IPS-15b (cell line): ENCODE measurements at regions not wholly inside any gene's neighbourhood (a gene's known extent, or its start where the extent isn't known, plus 50 kb on each side); places are given as distances from the start of the nearest gene placed in this dataset.
"Not testable (repeated sequence)": the region's sequence is repeated elsewhere in the genome, so short reads cannot be mapped to it uniquely, and the experiment has no call there.

Source experiments
- H3K27me3 ChIP-seq: one replicate; pipeline ENCODE4 v1.6.1; 2013; ENCODE audit warnings: low read length; ENCODE audit not compliant: control insufficient read depth, insufficient read depth
- H3K36me3 ChIP-seq: one replicate; pipeline ENCODE4 v1.6.1; 2013; ENCODE audit warnings: low read length; ENCODE audit not compliant: control insufficient read depth, insufficient read depth
- H3K4me1 ChIP-seq: one replicate; pipeline ENCODE4 v1.6.1; 2013; ENCODE audit warnings: mild to moderate bottlenecking, low read length; ENCODE audit not compliant: control insufficient read depth, insufficient read depth
- H3K4me3 ChIP-seq: one replicate; pipeline ENCODE4 v1.5.1; 2013; ENCODE audit warnings: low read depth, low read length
- H3K9ac ChIP-seq: one replicate; pipeline ENCODE4 v1.6.1; 2013; ENCODE audit warnings: low read depth, mild to moderate bottlenecking, low read length
- H3K9me3 ChIP-seq: one replicate; pipeline ENCODE4 v1.6.1; 2013; ENCODE audit warnings: mild to moderate bottlenecking, low read length; ENCODE audit not compliant: control insufficient read depth, insufficient read depth

- H3K4me3 ChIP-seq, result no peak overlapping the region
- no peak overlapping the region for H3K9ac ChIP-seq
- no peaks in the 10 kb centered on the region for H3K4me1 ChIP-seq
- no peaks in the 10 kb centered on the region for H3K27me3 ChIP-seq
- H3K9me3 ChIP-seq, result no peaks in the 10 kb centered on the region
- no peaks in the 10 kb centered on the region for H3K36me3 ChIP-seq
Measured at GRCh38 chr18:47644896-47645295, 285.6 kb downstream of the SMAD2 start.

GRCh38 chr18:47637551-47637950 lies 292.9 kb downstream of the SMAD2 start:
- not testable (repeated sequence) for H3K9ac ChIP-seq, H3K4me3 ChIP-seq, H3K27me3 ChIP-seq, H3K4me1 ChIP-seq, H3K9me3 ChIP-seq, H3K36me3 ChIP-seq

- Histone ChIP-seq H3K4me3 (no peak overlapping the region), H3K27me3 (no peaks in the 10 kb centered on the region), H3K9ac (no peak overlapping the region), H3K36me3 (no peaks in the 10 kb centered on the region), H3K9me3 (no peaks in the 10 kb centered on the region), H3K4me1 (no peaks in the 10 kb centered on the region)
Measured at GRCh38 chr18:47635416-47635815, 295.0 kb downstream of the SMAD2 start.

GRCh38 chr18:47632970-47633635 lies 297.4 kb downstream of the SMAD2 start:
- Histone ChIP-seq H3K9me3 (no peaks in the 10 kb centered on the region), H3K9ac (no peak overlapping the region), H3K27me3 (no peaks in the 10 kb centered on the region), H3K36me3 (no peaks in the 10 kb centered on the region), H3K4me1 (no peaks in the 10 kb centered on the region), H3K4me3 (no peak overlapping the region)

- Histone ChIP-seq H3K36me3 (no peaks in the 10 kb centered on the region), H3K9ac (no peak overlapping the region), H3K4me1 (no peaks in the 10 kb centered on the region), H3K27me3 (no peaks in the 10 kb centered on the region), H3K4me3 (no peak overlapping the region), H3K9me3 (no peaks in the 10 kb centered on the region)
Measured at GRCh38 chr18:47628893-47629292, 301.6 kb downstream of the SMAD2 start.

- H3K36me3 ChIP-seq, result no peaks in the 10 kb centered on the region
- no peaks in the 10 kb centered on the region for H3K4me1 ChIP-seq
- H3K9ac ChIP-seq, result no peak overlapping the region
- no peaks in the 10 kb centered on the region for H3K9me3 ChIP-seq
- no peak overlapping the region for H3K4me3 ChIP-seq
- no peaks in the 10 kb centered on the region for H3K27me3 ChIP-seq
Measured at GRCh38 chr18:47628240-47628781, 302.1 kb downstream of the SMAD2 start.

GRCh38 chr18:47627030-47627429 lies 303.4 kb downstream of the SMAD2 start:
- Histone ChIP-seq H3K9me3 (no peaks in the 10 kb centered on the region), H3K27me3 (no peaks in the 10 kb centered on the region), H3K9ac (no peak overlapping the region)

GRCh38 chr18:47619771-47620448 lies 310.5 kb downstream of the SMAD2 start:
- no peak overlapping the region for H3K9ac ChIP-seq
- no peak overlapping the region for H3K4me3 ChIP-seq
- H3K27me3 ChIP-seq, result no peaks in the 10 kb centered on the region
- no peaks in the 10 kb centered on the region for H3K36me3 ChIP-seq
- no peaks in the 10 kb centered on the region for H3K9me3 ChIP-seq
- peaks cover 2% of the 10 kb centered on the region for H3K4me1 ChIP-seq

More at GRCh38 chr18:47627030-47627429, 303.4 kb downstream of the SMAD2 start:
- H3K4me1 ChIP-seq, result no peaks in the 10 kb centered on the region
- H3K4me3 ChIP-seq, result no peak overlapping the region
- H3K36me3 ChIP-seq, result no peaks in the 10 kb centered on the region

GRCh38 chr18:47618758-47619157 lies 311.7 kb downstream of the SMAD2 start:
- Histone ChIP-seq H3K9ac (no peak overlapping the region), H3K4me3 (no peak overlapping the region), H3K4me1 (peaks cover 2% of the 10 kb centered on the region), H3K36me3 (no peaks in the 10 kb centered on the region), H3K9me3 (no peaks in the 10 kb centered on the region), H3K27me3 (no peaks in the 10 kb centered on the region)

GRCh38 chr18:47615043-47615442 lies 315.4 kb downstream of the SMAD2 start:
- H3K4me1 ChIP-seq, result peaks cover 2% of the 10 kb centered on the region
- H3K9me3 ChIP-seq, result no peaks in the 10 kb centered on the region
- no peaks in the 10 kb centered on the region for H3K36me3 ChIP-seq
- H3K4me3 ChIP-seq, result no peak overlapping the region
- H3K9ac ChIP-seq, result no peak overlapping the region
- no peaks in the 10 kb centered on the region for H3K27me3 ChIP-seq

GRCh38 chr18:47613929-47614328 lies 316.5 kb downstream of the SMAD2 start:
- Histone ChIP-seq H3K4me3 (no peak overlapping the region), H3K27me3 (no peaks in the 10 kb centered on the region), H3K4me1 (peaks cover 2% of the 10 kb centered on the region), H3K36me3 (no peaks in the 10 kb centered on the region), H3K9me3 (no peaks in the 10 kb centered on the region), H3K9ac (no peak overlapping the region)

GRCh38 chr18:47611649-47612048 lies 318.8 kb downstream of the SMAD2 start:
- no peaks in the 10 kb centered on the region for H3K36me3 ChIP-seq
- H3K9ac ChIP-seq, result no peak overlapping the region
- no peaks in the 10 kb centered on the region for H3K9me3 ChIP-seq
- H3K4me1 ChIP-seq, result no peaks in the 10 kb centered on the region
- H3K27me3 ChIP-seq, result no peaks in the 10 kb centered on the region
- H3K4me3 ChIP-seq, result no peak overlapping the region
